Right lobe of liver (tissue), 4 donors: ENCODE measurements at regions not wholly inside any gene's neighbourhood (a gene's known extent, or its start where the extent isn't known, plus 50 kb on each side); places are given as distances from the start of the nearest gene placed in this dataset.

Experiments used
- POLR2A ChIP-seq: fragments of 450-650 bp; IDR thresholded peaks from one replicate; pipeline ENCODE4 v1.6.1; 2017; ENCODE audit warnings: antibody characterized with exemption, mild to moderate bottlenecking
- TF ChIP-seq, protein P1 (sequence below), 4 donors: fragments of 200-600 bp in 3 of 4; fragments of 450-650 bp in 1 of 4; IDR thresholded peaks; one replicate each; pipeline versions ENCODE4 v1.5.1 to v1.8.0; 2016 to 2022; ENCODE audit warnings: antibody characterized with exemption in 4 of 4, mild to moderate bottlenecking in 2 of 4
- donor health status: DM: no; HTN: no; CAD: no.
- donor health status: DM: no; HTN: no; CAD: no.
- donor health status: DM: no; HTN: yes; CAD: no.

DNA sequence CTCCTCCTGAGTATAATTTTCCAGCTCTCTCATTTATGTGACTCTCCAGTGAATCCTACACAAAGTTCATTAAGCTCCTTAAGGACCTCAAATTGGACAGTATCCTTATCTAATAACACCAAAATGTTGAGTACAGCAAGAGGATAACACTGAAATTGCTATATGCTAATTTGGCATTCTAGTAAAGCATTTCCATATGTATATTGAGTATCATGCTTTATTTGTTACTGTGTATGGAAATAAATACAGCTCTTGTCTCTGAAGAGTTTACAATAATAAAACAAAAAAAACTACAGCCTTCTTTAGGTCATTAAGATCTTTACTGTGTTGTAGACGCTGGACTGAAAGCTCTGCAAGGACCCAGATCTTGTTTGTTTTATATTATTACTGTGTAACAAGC is 1341.3 kb downstream of the ROBO1 start:
- TF ChIP-seq POLR2A, result no peak
- TF ChIP-seq, protein P1, sequence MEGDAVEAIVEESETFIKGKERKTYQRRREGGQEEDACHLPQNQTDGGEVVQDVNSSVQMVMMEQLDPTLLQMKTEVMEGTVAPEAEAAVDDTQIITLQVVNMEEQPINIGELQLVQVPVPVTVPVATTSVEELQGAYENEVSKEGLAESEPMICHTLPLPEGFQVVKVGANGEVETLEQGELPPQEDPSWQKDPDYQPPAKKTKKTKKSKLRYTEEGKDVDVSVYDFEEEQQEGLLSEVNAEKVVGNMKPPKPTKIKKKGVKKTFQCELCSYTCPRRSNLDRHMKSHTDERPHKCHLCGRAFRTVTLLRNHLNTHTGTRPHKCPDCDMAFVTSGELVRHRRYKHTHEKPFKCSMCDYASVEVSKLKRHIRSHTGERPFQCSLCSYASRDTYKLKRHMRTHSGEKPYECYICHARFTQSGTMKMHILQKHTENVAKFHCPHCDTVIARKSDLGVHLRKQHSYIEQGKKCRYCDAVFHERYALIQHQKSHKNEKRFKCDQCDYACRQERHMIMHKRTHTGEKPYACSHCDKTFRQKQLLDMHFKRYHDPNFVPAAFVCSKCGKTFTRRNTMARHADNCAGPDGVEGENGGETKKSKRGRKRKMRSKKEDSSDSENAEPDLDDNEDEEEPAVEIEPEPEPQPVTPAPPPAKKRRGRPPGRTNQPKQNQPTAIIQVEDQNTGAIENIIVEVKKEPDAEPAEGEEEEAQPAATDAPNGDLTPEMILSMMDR (IDR thresholded peaks at IDR 0.05), result no peak
